OCI-LY7 (cell line): ENCODE measurements at regions not wholly inside any gene's neighbourhood (a gene's known extent, or its start where the extent isn't known, plus 50 kb on each side); places are given as distances from the start of the nearest gene placed in this dataset.

Source experiments
- BruUV-seq: library from RNA; stranded (reverse); fragments of 400-500 nt; replicated peaks from 2 replicates; lab custom pipeline; 2021; lab: Mats Ljungman, UMichigan
- CTCF ChIA-PET: fragments of 300-600 bp; sonication (Branson Sonifier 250); formaldehyde crosslinking; loops from one replicate; lab custom pipeline; 2022; ENCODE audit warnings: antibody characterized with exemption; ENCODE audit not compliant: unreplicated experiment; lab: Charles Lee
- POLR2A ChIA-PET: fragments of 300-600 bp; sonication (Branson Sonifier 250); formaldehyde crosslinking; loops from one replicate; lab custom pipeline; 2022; ENCODE audit warnings: antibody characterized with exemption; lab: Charles Lee
- DNase-seq: peaks from one replicate; pipeline ENCODE4 v3.0.0-alpha.2; 2015; ENCODE audit warnings: low spot score
- H2AFZ ChIP-seq: fragments of 200-600 bp; sonication (generic), shearing (Covaris generic); 2 replicates; pipeline ENCODE4 v1.6.1; 2014; ENCODE audit warnings: mild to moderate bottlenecking, antibody characterized with exemption, low read length, moderate library complexity
- H3K27ac ChIP-seq: fragments of 200-600 bp; sonication (generic); 2 replicates; pipeline ENCODE4 v1.5.1; 2014; ENCODE audit warnings: mixed run types, low read depth, mild to moderate bottlenecking, moderate library complexity, low read length, inconsistent platforms; ENCODE audit not compliant: poor library complexity, severe bottlenecking
- H3K36me3 ChIP-seq: fragments of 200-600 bp; sonication (generic); 2 replicates; pipeline ENCODE4 v1.6.1; 2014; ENCODE audit warnings: mild to moderate bottlenecking, antibody characterized with exemption, low read length, moderate library complexity, mixed read lengths; ENCODE audit not compliant: insufficient read depth
- H3K4me1 ChIP-seq: fragments of 200-600 bp; sonication (generic); 2 replicates; pipeline ENCODE4 v1.5.1; 2014; ENCODE audit warnings: mild to moderate bottlenecking, low read length; ENCODE audit not compliant: insufficient read depth, poor library complexity, severe bottlenecking
- H3K4me2 ChIP-seq: fragments of 200-600 bp; sonication (generic); 2 replicates; pipeline ENCODE4 v1.6.1; 2014; ENCODE audit warnings: mild to moderate bottlenecking, low read length
- H3K4me3 ChIP-seq: fragments of 200-600 bp; sonication (generic); 2 replicates; pipeline ENCODE4 v1.5.1; 2014; ENCODE audit warnings: mild to moderate bottlenecking, low read depth, low read length; ENCODE audit not compliant: poor library complexity, severe bottlenecking
- H3K79me2 ChIP-seq: fragments of 200-600 bp; sonication (generic); 2 replicates; pipeline ENCODE4 v1.6.1; 2016; ENCODE audit warnings: low read depth, mild to moderate bottlenecking, low read length, moderate library complexity, mixed read lengths; ENCODE audit not compliant: insufficient read depth
- H3K9me2 ChIP-seq: fragments of 200-600 bp; sonication (generic); 2 replicates; pipeline ENCODE4 v1.6.1; 2016; ENCODE audit warnings: mild to moderate bottlenecking, low read length, mixed read lengths; ENCODE audit not compliant: insufficient read depth
- H3K9me3 ChIP-seq: fragments of 200-600 bp; sonication (generic); 2 replicates; pipeline ENCODE4 v1.6.1; 2014; ENCODE audit warnings: mild to moderate bottlenecking, mixed run types, low read length, mixed read lengths
- H4K20me1 ChIP-seq: fragments of 200-600 bp; sonication (generic); 2 replicates; pipeline ENCODE4 v1.6.1; 2014; ENCODE audit warnings: mild to moderate bottlenecking, antibody characterized with exemption, low read length, moderate library complexity, mixed read lengths; ENCODE audit not compliant: insufficient read depth
- EZH2phosphoT487 ChIP-seq: fragments of 200-600 bp; sonication (generic); IDR thresholded peaks from 2 replicates; pipeline ENCODE4 v1.6.1; 2018; ENCODE audit warnings: low read depth, borderline replicate concordance, mild to moderate bottlenecking, mixed run types, antibody characterized with exemption, low read length, moderate library complexity, mixed read lengths
- intact Hi-C: fragments of 100-400 bp; cut with micrococcal nuclease; formaldehyde crosslinking; loops from one replicate; pipeline ENCODE4 v1.10.0; 2022; ENCODE audit not compliant: unreplicated experiment
- TF ChIP-seq, protein P1 (sequence below): fragments of 200-600 bp; sonication (generic); conservative IDR thresholded peaks from 2 replicates; pipeline ENCODE4 v1.5.1; 2014; ENCODE audit warnings: mild to moderate bottlenecking, antibody characterized with exemption, low read length, moderate library complexity, mixed read lengths

DNA sequence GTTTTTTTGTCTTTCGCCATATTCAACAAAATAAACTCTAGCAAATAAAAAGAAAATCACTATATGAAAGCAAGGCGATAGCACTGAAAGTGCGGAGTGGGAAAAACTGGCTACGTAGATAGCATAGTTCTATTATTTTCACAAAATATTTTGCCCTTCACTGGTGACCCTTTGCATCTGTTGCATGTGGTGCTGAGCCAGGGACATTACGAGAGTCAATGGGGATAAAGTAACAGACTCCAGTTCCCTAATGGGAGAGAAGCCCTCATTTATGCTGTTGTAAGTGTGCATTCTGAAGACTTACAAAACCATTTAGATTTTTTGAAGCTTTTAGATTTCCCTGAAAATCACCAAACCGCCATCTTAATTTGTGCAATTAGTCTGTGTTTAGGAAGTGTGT, 501.6 kb downstream of the PPARGC1A start:
- Histone ChIP-seq H3K4me1 (no peaks in the 10 kb centered on the region), H3K9me2 (no peaks in the 10 kb centered on the region), H3K9me3 (no peaks in the 10 kb centered on the region), H3K36me3 (no peaks in the 10 kb centered on the region), H3K4me2 (no peak overlapping the region), H2AFZ (no peak overlapping the region), H3K79me2 (no peaks in the 10 kb centered on the region), H3K4me3 (no peak overlapping the region), H3K27ac (no peak overlapping the region), H4K20me1 (no peaks in the 10 kb centered on the region)
- POLR2A ChIA-PET: no interaction called here
- BruUV-seq: no TSS peak
- CTCF ChIA-PET: no interaction called here
- no peak for DNase-seq
- intact Hi-C loops: no loop called here
- no peak for TF ChIP-seq EZH2phosphoT487
- TF ChIP-seq, protein P1, sequence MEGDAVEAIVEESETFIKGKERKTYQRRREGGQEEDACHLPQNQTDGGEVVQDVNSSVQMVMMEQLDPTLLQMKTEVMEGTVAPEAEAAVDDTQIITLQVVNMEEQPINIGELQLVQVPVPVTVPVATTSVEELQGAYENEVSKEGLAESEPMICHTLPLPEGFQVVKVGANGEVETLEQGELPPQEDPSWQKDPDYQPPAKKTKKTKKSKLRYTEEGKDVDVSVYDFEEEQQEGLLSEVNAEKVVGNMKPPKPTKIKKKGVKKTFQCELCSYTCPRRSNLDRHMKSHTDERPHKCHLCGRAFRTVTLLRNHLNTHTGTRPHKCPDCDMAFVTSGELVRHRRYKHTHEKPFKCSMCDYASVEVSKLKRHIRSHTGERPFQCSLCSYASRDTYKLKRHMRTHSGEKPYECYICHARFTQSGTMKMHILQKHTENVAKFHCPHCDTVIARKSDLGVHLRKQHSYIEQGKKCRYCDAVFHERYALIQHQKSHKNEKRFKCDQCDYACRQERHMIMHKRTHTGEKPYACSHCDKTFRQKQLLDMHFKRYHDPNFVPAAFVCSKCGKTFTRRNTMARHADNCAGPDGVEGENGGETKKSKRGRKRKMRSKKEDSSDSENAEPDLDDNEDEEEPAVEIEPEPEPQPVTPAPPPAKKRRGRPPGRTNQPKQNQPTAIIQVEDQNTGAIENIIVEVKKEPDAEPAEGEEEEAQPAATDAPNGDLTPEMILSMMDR: no peak

DNA sequence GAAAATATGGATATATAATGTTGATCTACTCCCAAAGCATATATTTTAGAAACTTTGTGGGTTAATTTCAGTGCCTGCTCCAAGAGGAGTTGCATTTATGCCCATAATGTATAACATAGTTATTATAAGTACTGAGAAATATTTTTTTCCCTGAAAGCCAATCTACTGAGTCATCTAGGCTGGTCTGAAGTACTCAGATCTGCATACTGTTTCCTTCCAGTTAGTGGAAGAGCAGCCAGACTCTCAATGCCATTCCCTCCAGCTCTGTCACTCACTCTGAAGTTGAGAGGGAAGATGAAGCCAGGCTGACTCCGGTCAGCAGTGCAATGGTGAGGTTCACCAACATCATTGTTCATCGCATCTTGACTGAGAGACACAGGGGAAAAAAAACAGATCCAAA, 505.1 kb downstream of the PPARGC1A start:
- no peaks in the 10 kb centered on the region for H4K20me1 ChIP-seq
- CTCF ChIA-PET: no interaction called here
- H3K4me2 ChIP-seq: no peak overlapping the region
- no peak for DNase-seq
- H3K36me3 ChIP-seq: no peaks in the 10 kb centered on the region
- intact Hi-C loops: no loop called here
- no peaks in the 10 kb centered on the region for H3K9me2 ChIP-seq
- H3K9me3 ChIP-seq: no peaks in the 10 kb centered on the region
- H3K4me1 ChIP-seq: no peaks in the 10 kb centered on the region
- no peak overlapping the region for H3K4me3 ChIP-seq
- no peak overlapping the region for H3K27ac ChIP-seq
- H2AFZ ChIP-seq: no peak overlapping the region
- TF ChIP-seq EZH2phosphoT487: no peak
- TF ChIP-seq, protein P1: no peak
- no TSS peak for BruUV-seq
- POLR2A ChIA-PET: no interaction called here
- H3K79me2 ChIP-seq: no peaks in the 10 kb centered on the region

DNA sequence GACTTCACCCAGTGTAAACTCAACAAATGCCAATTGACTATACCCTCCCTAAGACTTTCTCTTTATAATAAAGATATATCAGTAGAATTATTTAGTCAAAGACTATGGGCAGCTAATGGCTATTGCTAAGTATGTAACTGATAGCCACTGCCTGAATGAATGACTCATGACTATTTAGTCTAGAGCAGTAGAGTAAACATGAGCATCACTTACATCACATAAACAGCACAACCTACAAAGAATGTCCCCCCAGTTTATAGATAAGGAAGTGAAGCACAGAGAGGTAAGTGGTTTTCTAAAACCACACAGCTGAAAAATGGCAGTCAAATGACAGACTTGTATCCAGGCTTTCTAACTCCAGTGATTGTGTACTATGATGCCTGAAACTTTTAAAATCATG, 507.0 kb downstream of the PPARGC1A start:
- Histone ChIP-seq H4K20me1 (no peaks in the 10 kb centered on the region), H3K9me2 (no peaks in the 10 kb centered on the region), H3K4me3 (no peak overlapping the region), H3K9me3 (no peaks in the 10 kb centered on the region), H3K36me3 (no peaks in the 10 kb centered on the region), H3K4me1 (no peaks in the 10 kb centered on the region), H3K79me2 (no peaks in the 10 kb centered on the region), H2AFZ (no peak overlapping the region), H3K27ac (no peak overlapping the region), H3K4me2 (no peak overlapping the region)
- intact Hi-C loops: no loop called here
- ChIA-PET POLR2A (interaction anchor here (0.9 kb wide), 1 partner anchor 13 kb away, joined by 3 read pairs; no protein-coding TSS in a partner anchor), CTCF (no interaction called here)
- no peak for DNase-seq
- no TSS peak for BruUV-seq
- TF ChIP-seq, protein P1: no peak
- no peak for TF ChIP-seq EZH2phosphoT487
